HEK293 (cell line): ENCODE measurements at regions not wholly inside any gene's neighbourhood (a gene's known extent, or its start where the extent isn't known, plus 50 kb on each side); places are given as distances from the start of the nearest gene placed in this dataset.

ENCODE experiments used
- CTCF ChIA-PET: fragments of 350-600 bp; formaldehyde crosslinking; extraction: SDS; loops from one replicate; lab custom pipeline; 2021; ENCODE audit warnings: antibody characterized with exemption; lab: Yijun Ruan, JAX
- POLR2A ChIA-PET: fragments of 300-600 bp; formaldehyde crosslinking; extraction: SDS; loops from one replicate; lab custom pipeline; 2020; ENCODE audit warnings: antibody characterized with exemption, inconsistent platforms; lab: Yijun Ruan, JAX
- H3K27ac ChIP-seq: fragments of 200-500 bp; sonication (Bioruptor generic); 2 replicates; pipeline ENCODE4 v1.5.1; 2014; ENCODE audit warnings: low read depth, low read length, control low read depth, inconsistent platforms; ENCODE audit errors: extremely low read depth
- H3K36me3 ChIP-seq, 2 experiments: fragments of 200-500 bp in 1 of 2; sonication (Bioruptor generic) in 1 of 2; 1 replicate in 1 of 2; 2 replicates in 1 of 2; pipeline ENCODE4 v1.5.1; 2014 to 2017; ENCODE audit warnings: inconsistent platforms in 2 of 2, low read length in 2 of 2; ENCODE audit not compliant: control insufficient read depth in 2 of 2, insufficient read depth in 1 of 2
- H3K4me1 ChIP-seq: fragments of 200-500 bp; sonication (Bioruptor generic); 2 replicates; pipeline ENCODE4 v1.5.1; 2014; ENCODE audit warnings: mild to moderate bottlenecking, low read length, inconsistent platforms; ENCODE audit not compliant: control insufficient read depth, insufficient read depth
- H3K4me3 ChIP-seq: 2 replicates; pipeline ENCODE4 v1.5.1; 2011; ENCODE audit warnings: low read depth, mild to moderate bottlenecking, control low read depth, low read length, moderate library complexity
- H3K9me3 ChIP-seq: fragments of 200-500 bp; sonication (Bioruptor generic); 2 replicates; pipeline ENCODE4 v1.5.1; 2014; ENCODE audit warnings: low read depth, low read length, inconsistent platforms; ENCODE audit not compliant: control insufficient read depth, insufficient read depth
- BCL11A ChIP-seq: fragments of 450-650 bp; formaldehyde crosslinking; IDR thresholded peaks from 2 replicates; pipeline ENCODE4 v1.5.1; 2016; ENCODE audit warnings: low read depth, missing biosample characterization, missing genetic modification characterization
- KLF17 ChIP-seq: fragments of 450-650 bp; formaldehyde crosslinking; IDR thresholded peaks from 2 replicates; pipeline ENCODE4 v1.5.1; 2016; ENCODE audit warnings: missing biosample characterization, missing genetic modification characterization
- KLF9 ChIP-seq: fragments of 450-650 bp; formaldehyde crosslinking; IDR thresholded peaks from 2 replicates; pipeline ENCODE4 v1.5.1; 2016; ENCODE audit warnings: missing biosample characterization, missing genetic modification characterization, low read depth
- MYNN ChIP-seq: fragments of 450-650 bp; formaldehyde crosslinking; IDR thresholded peaks from 2 replicates; pipeline ENCODE4 v1.5.1; 2016; ENCODE audit warnings: missing biosample characterization, missing genetic modification characterization, borderline replicate concordance
- MZF1 ChIP-seq: fragments of 450-650 bp; formaldehyde crosslinking; IDR thresholded peaks from 2 replicates; pipeline ENCODE4 v1.5.1; 2017; ENCODE audit warnings: missing biosample characterization, missing genetic modification characterization, borderline replicate concordance
- SP2 ChIP-seq: fragments of 450-650 bp; formaldehyde crosslinking; IDR thresholded peaks from 2 replicates; pipeline ENCODE4 v1.5.1; 2016; ENCODE audit warnings: missing biosample characterization, missing genetic modification characterization
- ZBTB26 ChIP-seq: fragments of 450-650 bp; formaldehyde crosslinking; optimal IDR thresholded peaks from 2 replicates; pipeline ENCODE3; 2016; ENCODE audit warnings: missing biosample characterization, mild to moderate bottlenecking, missing genetic modification characterization
- ZNF223 ChIP-seq: fragments of 450-650 bp; formaldehyde crosslinking; IDR thresholded peaks from 2 replicates; pipeline ENCODE4 v1.5.1; 2016; ENCODE audit warnings: missing biosample characterization, missing genetic modification characterization
- ZNF24 ChIP-seq: fragments of 450-650 bp; formaldehyde crosslinking; IDR thresholded peaks from 2 replicates; pipeline ENCODE4 v1.5.1; 2016; ENCODE audit warnings: missing biosample characterization, missing genetic modification characterization
- ZNF280D ChIP-seq: fragments of 450-650 bp; formaldehyde crosslinking; IDR thresholded peaks from 2 replicates; pipeline ENCODE4 v1.5.1; 2016; ENCODE audit warnings: missing biosample characterization, missing genetic modification characterization
- ZNF426 ChIP-seq: fragments of 450-650 bp; formaldehyde crosslinking; IDR thresholded peaks from 2 replicates; pipeline ENCODE4 v1.5.1; 2017; ENCODE audit warnings: missing biosample characterization, missing genetic modification characterization, mild to moderate bottlenecking, inconsistent platforms, moderate library complexity
- ZNF48 ChIP-seq: fragments of 450-650 bp; formaldehyde crosslinking; IDR thresholded peaks from 2 replicates; pipeline ENCODE4 v1.5.1; 2016; ENCODE audit warnings: missing biosample characterization, missing genetic modification characterization
- ZNF501 ChIP-seq: fragments of 450-650 bp; formaldehyde crosslinking; IDR thresholded peaks from 2 replicates; pipeline ENCODE4 v1.5.1; 2016; ENCODE audit warnings: missing biosample characterization, missing genetic modification characterization
- ZNF561 ChIP-seq: fragments of 450-650 bp; IDR thresholded peaks from 2 replicates; pipeline ENCODE4 v1.5.1; 2018; ENCODE audit warnings: missing biosample characterization, missing genetic modification characterization, borderline replicate concordance
- ZNF639 ChIP-seq: fragments of 450-650 bp; formaldehyde crosslinking; IDR thresholded peaks from 2 replicates; pipeline ENCODE4 v1.5.1; 2016; ENCODE audit warnings: missing biosample characterization, missing genetic modification characterization
- ZNF677 ChIP-seq: fragments of 450-650 bp; IDR thresholded peaks from 2 replicates; pipeline ENCODE4 v1.5.0; 2018; ENCODE audit warnings: missing biosample characterization, mild to moderate bottlenecking, missing genetic modification characterization, moderate library complexity
- ZSCAN16 ChIP-seq: fragments of 450-650 bp; formaldehyde crosslinking; IDR thresholded peaks from 2 replicates; pipeline ENCODE4 v1.5.1; 2016; ENCODE audit warnings: missing biosample characterization, missing genetic modification characterization

GRCh38 chr4:10185518-10186227 is 69.1 kb upstream of the WDR1 start (continued):
- no peak for TF ChIP-seq ZNF280D (tag by site-specific recombination)
- TF ChIP-seq, all 188 proteins: peak for 0

- Histone ChIP-seq H3K4me1 (no peaks in the 10 kb centered on the region), H3K9me3 (no peaks in the 10 kb centered on the region), H3K36me3 (no peaks in the 10 kb centered on the region), H3K4me3 (no peak overlapping the region)
- CTCF ChIA-PET, result no interaction called here
- TF ChIP-seq ZNF639 (tag by site-specific recombination) (no peak), ZNF677 (no peak), ZNF501 (tag by site-specific recombination) (no peak), MYNN (tag by site-specific recombination) (no peak), ZNF24 (tag by site-specific recombination) (no peak), SP2 (tag by site-specific recombination) (no peak), ZNF561 (no peak), BCL11A (tag by site-specific recombination) (no peak), ZNF426 (no peak), KLF17 (no peak), MZF1 (tag by site-specific recombination) (no peak), ZSCAN16 (tag by site-specific recombination) (no peak), ZNF223 (tag by site-specific recombination) (no peak), ZBTB26 (tag by site-specific recombination) (no peak)
- TF ChIP-seq, all 188 proteins: peak for 0
- POLR2A ChIA-PET, result no interaction called here
- H3K27ac ChIP-seq, result no peak overlapping the region
Measured at GRCh38 chr4:10184501-10184938, 67.9 kb upstream of the WDR1 start.

- Histone ChIP-seq H3K9me3 (no peaks in the 10 kb centered on the region), H3K27ac (no peak overlapping the region), H3K36me3 (no peaks in the 10 kb centered on the region), H3K4me3 (no peak overlapping the region), H3K4me1 (no peaks in the 10 kb centered on the region)
- CTCF ChIA-PET, result no interaction called here
- POLR2A ChIA-PET, result no interaction called here
- TF ChIP-seq ZNF48 (tag by site-specific recombination), result no peak
- no peak for TF ChIP-seq KLF9
Measured at GRCh38 chr4:10184041-10184440, 67.4 kb upstream of the WDR1 start.
